ENCODE measurements at regions not wholly inside any gene's neighbourhood (a gene's known extent, or its start where the extent isn't known, plus 50 kb on each side); places are given as distances from the start of the nearest gene placed in this dataset.

DNA sequence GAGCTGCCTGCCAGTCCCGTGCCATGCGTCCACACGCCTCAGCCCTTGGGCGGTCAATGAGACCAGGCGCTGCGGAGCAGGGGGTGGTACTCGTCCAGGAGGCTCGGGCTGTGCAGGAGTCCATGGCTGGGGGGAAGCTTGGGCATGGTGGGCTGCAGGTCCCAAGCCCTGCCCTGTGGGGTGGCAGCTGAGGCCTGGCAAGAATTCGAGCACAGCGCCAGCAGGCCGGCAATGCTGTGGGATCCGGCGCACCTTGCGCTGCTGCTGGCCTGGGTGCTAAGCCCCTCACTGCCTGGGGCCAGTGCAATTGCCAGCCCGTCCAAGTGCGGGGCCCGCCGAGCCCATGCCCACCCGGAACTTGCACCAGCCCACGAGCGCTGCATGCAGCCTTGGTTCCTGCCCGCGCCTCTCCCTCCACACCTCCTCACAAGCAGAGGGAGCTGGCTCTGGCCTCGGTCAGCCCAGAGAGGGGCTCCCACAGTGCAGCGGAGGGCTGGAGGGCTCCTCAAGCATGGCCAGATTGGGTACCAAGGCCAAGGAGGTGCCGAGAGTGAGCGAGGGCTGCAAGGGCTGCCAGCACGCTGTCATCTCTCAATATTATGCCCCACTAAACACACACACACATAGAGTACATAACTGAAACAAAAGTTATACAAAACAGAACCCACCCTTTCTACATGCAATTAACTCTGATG lies 307.7 kb downstream of the LMO4 start:
- DNase-seq, result no peak

DNA sequence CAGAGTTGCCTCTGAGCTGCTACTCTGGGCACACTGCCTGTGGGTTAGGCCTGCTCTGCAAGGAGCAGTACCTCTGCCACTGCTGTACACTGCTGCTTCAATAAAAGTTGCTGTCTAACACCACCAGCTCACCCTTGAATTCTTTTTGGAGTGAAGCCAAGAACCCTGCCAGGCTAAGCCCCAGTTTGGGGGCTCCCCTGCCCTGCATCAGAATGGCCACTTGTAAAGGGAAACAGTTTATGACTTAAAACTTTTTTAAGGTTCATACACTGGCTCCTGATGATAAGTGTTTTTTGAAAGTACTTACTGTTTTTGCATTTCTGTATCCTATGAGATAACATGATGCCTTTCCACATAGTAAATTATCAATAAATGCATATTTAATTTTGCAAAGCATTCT lies 310.0 kb downstream of the LMO4 start:
- no peak for DNase-seq

DNA sequence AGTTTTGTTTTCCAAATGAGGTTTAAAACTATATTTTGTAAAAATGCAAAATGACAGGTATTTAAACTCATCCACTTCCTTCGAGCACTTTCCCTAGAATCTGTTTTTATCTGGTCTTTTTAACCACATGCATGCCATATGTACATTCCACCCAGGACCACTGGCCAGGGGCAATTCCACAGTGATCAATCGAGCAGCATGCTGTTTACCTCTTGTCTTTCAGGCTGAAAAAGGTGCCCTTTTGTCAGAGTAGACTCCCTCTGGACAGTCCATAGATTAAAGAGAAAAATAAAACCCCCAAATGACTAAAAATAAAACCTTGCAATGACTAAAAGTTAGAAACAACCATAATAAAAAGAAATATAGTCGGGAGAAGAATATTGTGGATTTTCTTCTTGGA lies 313.3 kb downstream of the LMO4 start:
- DNase-seq, result no peak

DNA sequence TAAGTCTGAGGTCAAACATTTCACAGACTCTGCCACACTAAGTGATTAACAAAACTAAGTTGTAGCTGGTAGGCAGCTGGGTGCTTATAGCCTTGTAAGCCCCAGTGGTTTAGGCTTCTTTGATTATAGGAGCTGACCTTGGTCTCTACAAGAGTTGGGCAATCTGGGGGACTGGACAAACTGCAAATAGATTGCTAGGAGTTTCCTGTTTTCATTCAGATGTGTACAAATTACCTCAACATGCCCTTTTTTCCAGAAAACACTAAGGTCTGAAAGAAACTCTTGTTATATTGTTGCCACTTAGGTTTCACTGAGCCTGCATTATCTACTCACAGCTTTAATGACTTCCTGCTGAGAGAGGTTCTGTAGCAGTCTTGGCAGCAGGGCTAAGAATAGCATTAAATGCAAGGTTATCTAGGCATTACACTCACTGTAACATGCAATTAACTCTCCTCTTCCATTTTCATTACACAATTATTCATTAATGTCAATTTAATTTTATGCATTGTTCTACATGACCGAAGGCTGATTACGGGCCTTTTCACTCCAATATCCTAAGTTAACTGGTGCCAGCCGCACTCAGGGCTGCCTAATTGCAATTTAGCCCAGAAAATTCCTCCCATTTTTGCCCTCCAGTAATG lies 314.0 kb downstream of the LMO4 start:
- peak; percentile 29 to 56 for DNase-seq

- DNase-seq, result no peak
These were observed 315.4 kb downstream of the LMO4 start for GRCh38 chr1:87644033-87644578.

DNA sequence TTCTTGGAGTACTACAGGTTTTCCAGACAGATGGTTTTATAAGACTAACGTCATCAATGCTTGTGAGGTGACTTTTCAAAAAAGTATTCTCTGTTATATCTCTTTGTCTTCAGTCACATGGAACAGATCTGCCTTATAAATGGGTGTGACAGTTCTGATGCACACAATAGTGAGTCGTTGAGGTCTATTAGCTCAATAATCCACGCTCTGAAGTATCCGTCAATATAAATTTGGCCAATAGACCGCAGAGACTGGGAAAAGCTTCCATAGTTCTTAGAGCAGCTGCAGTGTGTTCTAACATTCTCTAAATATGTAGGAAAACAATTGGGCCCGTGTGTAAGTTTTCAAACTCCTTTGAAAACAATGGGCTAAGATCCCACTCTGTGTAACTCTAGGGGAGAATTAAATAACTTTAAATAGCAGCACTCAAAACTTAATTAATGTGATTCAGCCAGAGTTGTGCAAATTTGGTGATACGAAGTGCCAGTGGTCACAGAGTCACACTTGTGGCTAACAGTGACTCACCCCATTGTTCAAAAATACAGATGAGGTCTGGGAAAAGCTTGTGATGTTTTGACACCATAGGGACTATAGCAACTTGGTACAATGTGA lies 316.0 kb downstream of the LMO4 start:
- DNase-seq, result no peak

GRCh38 chr1:87647430-87648177 lies 318.9 kb downstream of the LMO4 start:
- DNase-seq, result no peak

- no peak for DNase-seq
These were observed 319.8 kb downstream of the LMO4 start for GRCh38 chr1:87648323-87649119.

- no peak for DNase-seq
These were observed 321.6 kb downstream of the LMO4 start for GRCh38 chr1:87650306-87650705.

DNA sequence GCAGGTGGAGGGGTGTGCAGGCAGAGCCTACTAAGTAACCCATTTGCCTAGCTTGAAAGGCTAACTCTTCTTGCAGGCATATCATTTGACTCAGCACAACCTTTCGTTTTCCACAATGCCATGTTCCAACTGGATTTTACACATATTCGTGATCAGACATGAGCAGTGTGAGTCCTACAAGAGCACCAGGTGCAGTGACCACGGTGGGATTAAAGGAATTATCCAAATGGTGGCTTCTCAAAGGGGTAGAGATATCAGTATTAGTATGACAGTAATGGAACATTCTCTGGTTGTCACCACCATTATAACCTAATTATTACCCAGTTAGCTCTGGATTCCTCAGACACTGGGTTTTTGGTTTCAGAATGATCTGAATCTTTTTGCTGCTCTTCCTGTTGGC lies 323.5 kb downstream of the LMO4 start:
- no peak for DNase-seq

DNA sequence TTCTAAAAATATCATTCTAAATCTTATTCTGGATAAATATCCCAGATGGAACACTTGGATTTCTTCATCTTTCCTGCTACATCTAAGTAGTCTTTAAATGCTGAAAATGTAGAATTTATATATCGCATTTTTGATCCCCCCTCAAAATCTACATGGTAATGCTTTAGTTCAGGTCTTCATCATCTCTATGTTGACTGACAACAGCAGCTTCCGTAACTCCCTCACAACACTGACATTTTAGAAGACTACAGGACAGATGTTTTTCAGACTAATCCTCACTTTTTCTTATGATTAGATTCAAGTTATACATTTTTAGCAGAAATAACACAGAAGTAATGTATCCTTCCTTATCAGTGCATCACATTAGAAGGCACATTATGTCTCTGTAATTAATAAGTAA lies 336.5 kb downstream of the LMO4 start:
- DNase-seq, result no peak

DNA sequence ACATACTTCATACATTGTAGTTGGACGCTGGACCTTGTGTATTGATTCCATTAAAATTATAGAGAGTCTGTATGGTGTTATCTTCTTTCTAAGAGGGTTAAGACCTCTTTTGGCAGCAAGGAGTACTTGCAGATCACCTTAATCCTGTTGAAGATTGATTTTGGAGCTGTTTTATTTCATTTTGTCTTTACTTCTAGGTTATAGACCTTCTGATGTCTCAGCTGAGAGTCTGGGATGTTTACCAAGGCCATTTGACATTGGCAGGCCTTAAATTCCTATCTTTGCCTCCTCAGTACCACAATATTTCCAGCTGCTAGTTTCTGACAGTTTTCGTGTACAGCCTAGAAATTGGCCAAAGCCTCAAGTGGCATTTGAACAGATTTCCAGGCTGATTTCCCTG lies 338.0 kb downstream of the LMO4 start:
- DNase-seq, result no peak

GRCh38 chr1:87669674-87670073 lies 341.0 kb downstream of the LMO4 start:
- DNase-seq, result no peak

DNA sequence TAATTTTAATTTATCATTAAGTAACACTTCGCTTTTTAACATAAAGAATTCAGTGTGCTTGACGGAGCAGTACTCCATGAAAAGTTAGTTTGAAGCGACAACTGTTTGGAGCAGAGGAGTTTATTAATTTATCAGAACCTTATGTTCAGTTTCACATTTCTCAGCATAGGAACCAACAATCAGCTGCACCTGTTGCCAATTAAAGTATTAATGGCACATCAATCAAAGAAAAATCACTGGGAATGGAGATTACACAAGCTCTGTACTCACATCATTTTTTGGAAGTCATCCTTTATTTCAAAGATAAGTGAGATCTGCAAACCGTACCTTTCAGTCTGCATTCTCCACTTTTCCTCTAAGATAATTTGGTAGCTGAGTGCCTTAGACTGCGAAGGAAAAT lies 344.6 kb downstream of the LMO4 start:
- no peak for DNase-seq

GRCh38 chr1:87673748-87674147 lies 345.1 kb downstream of the LMO4 start:
- DNase-seq, result no peak

DNA sequence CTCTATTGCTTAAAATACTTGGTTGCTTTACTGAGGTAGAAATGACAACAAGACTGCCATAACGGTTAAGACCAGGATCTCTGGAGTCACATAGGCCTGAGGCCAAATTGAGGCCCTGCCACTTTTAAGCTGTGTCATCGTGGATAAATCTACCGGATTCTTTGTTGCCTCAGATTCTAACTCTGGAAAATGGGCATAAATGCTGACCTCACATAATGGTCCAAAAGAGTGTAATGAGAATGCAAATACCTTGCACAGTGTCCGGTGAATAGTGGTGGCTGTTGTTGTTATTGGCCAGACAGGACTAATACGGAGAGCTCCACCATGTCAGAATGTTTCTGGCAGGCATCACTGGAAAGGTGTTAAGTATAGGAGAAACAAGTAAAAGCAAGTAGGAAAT lies 346.1 kb downstream of the LMO4 start:
- no peak for DNase-seq

GRCh38 chr1:87678266-87678665 lies 349.6 kb downstream of the LMO4 start:
- DNase-seq, result no peak

GRCh38 chr1:87682565-87682964 lies 353.9 kb downstream of the LMO4 start:
- DNase-seq, result no peak

DNA sequence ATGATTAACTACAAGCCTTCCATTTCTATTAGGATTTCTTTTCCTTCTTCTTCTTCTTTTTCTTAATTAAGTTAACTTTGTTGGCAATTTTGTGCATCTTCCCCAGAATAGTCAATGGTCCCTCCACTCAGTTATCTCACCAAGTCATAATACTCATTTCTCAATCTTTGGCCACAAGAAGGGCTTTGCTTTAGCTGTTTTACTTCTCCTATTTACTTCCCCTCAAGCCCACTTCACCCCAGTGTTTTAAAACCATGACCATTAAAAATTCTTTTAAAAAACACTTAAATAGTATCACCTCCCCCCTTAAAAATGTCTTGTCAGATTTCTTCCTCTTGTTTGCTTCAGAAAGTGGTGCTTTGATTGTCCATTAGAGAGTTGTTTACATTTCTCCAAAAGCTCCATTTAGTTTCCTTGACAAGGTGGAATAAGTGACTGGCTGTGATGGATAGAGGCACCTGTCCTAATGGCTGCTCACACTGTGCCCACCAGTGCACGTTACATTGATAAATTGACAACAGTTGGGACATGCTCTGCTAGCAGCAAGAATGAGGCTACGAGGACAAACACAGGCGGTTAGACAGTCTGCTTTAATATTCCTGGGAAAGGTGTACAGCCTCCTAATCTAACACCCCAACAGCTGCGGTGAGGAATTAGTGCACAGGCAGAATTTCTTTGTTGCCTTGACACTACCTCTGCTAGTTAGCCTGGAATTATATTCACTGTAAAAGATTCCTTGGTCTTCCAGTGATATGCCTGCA lies 354.7 kb downstream of the LMO4 start:
- peak; percentile 13 to 23 for DNase-seq

GRCh38 chr1:87684194-87684593 lies 355.5 kb downstream of the LMO4 start:
- no peak for DNase-seq

DNA sequence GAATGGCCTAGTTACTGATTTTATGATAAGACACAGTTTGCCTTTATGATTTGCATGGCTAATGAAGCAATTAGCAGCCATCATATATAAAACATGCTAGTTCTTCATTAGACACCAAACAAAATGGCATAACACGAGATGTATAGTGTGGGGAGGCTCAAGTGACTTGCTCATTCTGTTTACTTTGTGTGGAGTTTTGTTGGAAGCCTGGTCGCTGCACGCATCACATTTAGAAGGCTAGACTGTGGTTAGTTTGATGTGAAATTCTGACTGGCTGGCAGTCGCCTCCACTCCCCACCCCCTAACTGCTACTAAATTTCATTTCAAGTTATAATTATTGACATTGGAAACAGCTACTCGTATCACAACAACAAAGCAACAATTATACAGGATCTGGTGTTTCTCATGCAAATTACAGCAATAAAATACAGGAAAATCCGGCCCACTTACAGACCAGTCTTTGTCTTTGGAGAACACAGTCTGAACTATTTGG lies 356.1 kb downstream of the LMO4 start:
- DNase-seq, result no peak
